OCI-LY1 (cell line): ENCODE measurements at regions not wholly inside any gene's neighbourhood (a gene's known extent, or its start where the extent isn't known, plus 50 kb on each side); places are given as distances from the start of the nearest gene placed in this dataset.

ENCODE experiments used
- CTCF ChIP-seq: fragments of 200-600 bp; sonication (generic), shearing (Covaris generic); IDR thresholded peaks from 2 replicates; pipeline ENCODE4 v1.5.1; 2017; ENCODE audit warnings: mild to moderate bottlenecking, antibody characterized with exemption, low read length, moderate library complexity, mixed read lengths
- EZH2 ChIP-seq: fragments of 200-600 bp; sonication (generic), shearing (Covaris generic); IDR thresholded peaks from 2 replicates; pipeline ENCODE4 v1.8.0; 2017; ENCODE audit warnings: borderline replicate concordance, mixed run types, mild to moderate bottlenecking, antibody characterized with exemption, low read length, moderate library complexity, mixed read lengths

- TF ChIP-seq CTCF (no peak), EZH2 (no peak)
Observed at GRCh38 chr21:27645285-27645684, 678.4 kb upstream of the ADAMTS5 start.
